Uterus (tissue), 3 donors: ENCODE measurements at regions not wholly inside any gene's neighbourhood (a gene's known extent, or its start where the extent isn't known, plus 50 kb on each side); places are given as distances from the start of the nearest gene placed in this dataset. TPM values are rescaled to one million over a fixed set of nuclear protein-coding genes. Genes with fewer than 3 reads are reported as not detected.

Experiments used
- DNase-seq, 2 donors: peaks; one replicate each; pipeline ENCODE4 v3.0.0-alpha.2; 2019 to 2020
- H3K27ac ChIP-seq, 2 donors: fragments of 200-600 bp; sonication (generic); 1 replicate in 1 of 2; 2 replicates in 1 of 2; pipeline ENCODE4 v1.5.1; 2016 to 2018
- H3K27me3 ChIP-seq, 2 donors: fragments of 200-600 bp; sonication (generic); one replicate each; pipeline ENCODE4 v1.5.1; 2018 to 2019; ENCODE audit warnings: control low read depth in 1 of 2
- H3K36me3 ChIP-seq, 2 donors: fragments of 200-600 bp; sonication (generic); one replicate each; pipeline ENCODE4 v1.5.1; 2019; ENCODE audit warnings: control low read depth in 1 of 2
- H3K4me1 ChIP-seq, 2 donors: fragments of 200-600 bp; sonication (generic); one replicate each; pipeline ENCODE4 v1.5.1; 2018 to 2019; ENCODE audit warnings: control low read depth in 1 of 2
- H3K4me3 ChIP-seq, 2 donors: fragments of 200-600 bp; sonication (generic); 1 replicate in 1 of 2; 2 replicates in 1 of 2; pipeline ENCODE4 v1.5.1; 2018 to 2019; ENCODE audit warnings: mild to moderate bottlenecking in 1 of 2
- H3K9me3 ChIP-seq, 2 donors: fragments of 200-600 bp; sonication (generic); one replicate each; pipeline ENCODE4 v1.5.1; 2019; ENCODE audit warnings: control low read depth in 1 of 2
- POLR2A ChIP-seq, 2 donors: fragments of 450-650 bp; IDR thresholded peaks; one replicate each; pipeline ENCODE4 v1.6.1; 2016; ENCODE audit warnings: antibody characterized with exemption in 2 of 2, mild to moderate bottlenecking in 1 of 2, moderate library complexity in 1 of 2
- intact Hi-C: fragments of 100-400 bp; cut with DNase I; formaldehyde crosslinking; loops from one replicate; pipeline ENCODE4 v1.15.1; 2023; ENCODE audit warnings: low total_unique reads
- microRNA counts, 2 donors: library from miRNA; unstranded; fragments of <30 nt; microRNA quantifications; one replicate each; lab custom pipeline; 2016 to 2017
- microRNA-seq: library from miRNA; unstranded; fragments of <30 nt; microRNA quantifications from one replicate; pipeline ENCODE4, GENCODE V29; 2016; ENCODE audit warnings: borderline microRNAs expressed, borderline replicate concordance
- small RNA-seq: library from RNA; depleted of rRNA; stranded (forward); fragments of <200 nt; gene quantifications from one replicate; pipeline ENCODE3, GENCODE V24; 2016
- TF ChIP-seq, protein P1 (sequence below), 4 experiments: fragments of 200-600 bp in 2 of 4; fragments of 450-650 bp in 2 of 4; sonication (generic) in 2 of 4; IDR thresholded peaks; one replicate each; pipeline ENCODE4 v1.5.1; 2016 to 2019; ENCODE audit warnings: antibody characterized with exemption in 4 of 4, mild to moderate bottlenecking in 2 of 4, moderate library complexity in 1 of 4
- donor health status: DM: yes; HTN: yes; CAD: no.

DNA sequence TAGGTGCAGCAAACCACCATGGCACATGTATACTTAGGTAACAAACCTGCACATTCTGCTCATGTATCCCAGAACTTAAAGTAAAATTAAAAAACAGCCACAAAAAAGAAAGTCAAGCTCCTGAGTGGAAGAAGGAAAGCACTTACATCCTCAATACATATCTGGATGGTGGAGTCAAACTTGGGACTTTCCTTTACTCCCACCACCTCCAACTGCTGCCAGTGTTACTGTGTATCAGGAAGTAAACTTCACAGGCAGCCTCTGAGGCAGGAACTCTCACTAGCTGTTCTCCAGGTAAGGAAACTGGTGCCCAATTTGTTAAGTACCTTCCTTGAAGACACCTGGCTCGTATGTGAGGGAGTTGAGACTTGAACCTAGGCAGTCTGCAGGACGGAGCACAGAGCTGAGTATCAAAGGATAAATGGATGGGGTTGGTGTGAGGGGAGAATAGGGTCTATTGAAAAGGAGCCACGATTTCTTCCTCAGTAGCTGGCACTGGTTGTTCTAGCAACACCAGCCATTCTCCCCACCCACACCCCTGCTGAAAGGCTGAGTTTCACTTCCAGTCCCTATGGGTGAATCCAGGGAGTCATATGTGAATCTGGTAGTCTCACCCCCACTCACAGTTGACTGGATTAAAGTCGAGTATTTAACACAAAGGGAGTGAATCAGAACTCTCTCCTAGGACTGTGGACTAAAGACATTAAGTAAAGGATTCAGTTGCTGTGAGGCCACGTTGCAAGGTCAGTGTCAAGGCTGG lies 50.0 kb upstream of the GPR39 start:
- Histone ChIP-seq H3K36me3 (no peaks in the 10 kb centered on the region), H3K27me3 (no peaks in the 10 kb centered on the region), H3K27ac (no peak overlapping the region), H3K4me3 (no peak overlapping the region), H3K4me1 (no peaks in the 10 kb centered on the region), H3K9me3 (no peaks in the 10 kb centered on the region)
- TF ChIP-seq, protein P1, sequence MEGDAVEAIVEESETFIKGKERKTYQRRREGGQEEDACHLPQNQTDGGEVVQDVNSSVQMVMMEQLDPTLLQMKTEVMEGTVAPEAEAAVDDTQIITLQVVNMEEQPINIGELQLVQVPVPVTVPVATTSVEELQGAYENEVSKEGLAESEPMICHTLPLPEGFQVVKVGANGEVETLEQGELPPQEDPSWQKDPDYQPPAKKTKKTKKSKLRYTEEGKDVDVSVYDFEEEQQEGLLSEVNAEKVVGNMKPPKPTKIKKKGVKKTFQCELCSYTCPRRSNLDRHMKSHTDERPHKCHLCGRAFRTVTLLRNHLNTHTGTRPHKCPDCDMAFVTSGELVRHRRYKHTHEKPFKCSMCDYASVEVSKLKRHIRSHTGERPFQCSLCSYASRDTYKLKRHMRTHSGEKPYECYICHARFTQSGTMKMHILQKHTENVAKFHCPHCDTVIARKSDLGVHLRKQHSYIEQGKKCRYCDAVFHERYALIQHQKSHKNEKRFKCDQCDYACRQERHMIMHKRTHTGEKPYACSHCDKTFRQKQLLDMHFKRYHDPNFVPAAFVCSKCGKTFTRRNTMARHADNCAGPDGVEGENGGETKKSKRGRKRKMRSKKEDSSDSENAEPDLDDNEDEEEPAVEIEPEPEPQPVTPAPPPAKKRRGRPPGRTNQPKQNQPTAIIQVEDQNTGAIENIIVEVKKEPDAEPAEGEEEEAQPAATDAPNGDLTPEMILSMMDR (IDR thresholded peaks at IDR 0.05): no peak
- no peak for TF ChIP-seq POLR2A (IDR thresholded peaks at IDR 0.05)
- DNase-seq: no peak
- intact Hi-C loops: no loop called here

MicroRNAs encoded in the stretch of these regions (microRNA counts, 767-probe panel; counts per million panel counts)
- 0 counts per million in 2 donors for microRNA hsa-miR-663b (lab: Ali Mortazavi, UCI)

Small RNA genes in the stretch of these regions (microRNA-seq; reads per million reads assigned to microRNA genes)
- gene MIR663B: not detected

Small RNA genes in the stretch of these regions (small RNA-seq; reads per million reads assigned to genes)
- gene MIR663B (not detected), gene RNA5-8SP5 (not detected)
